MCF 10A (cell line): ENCODE measurements at regions not wholly inside any gene's neighbourhood (a gene's known extent, or its start where the extent isn't known, plus 50 kb on each side); places are given as distances from the start of the nearest gene placed in this dataset.

Experiments
- BruUV-seq: library from RNA; stranded (reverse); fragments of 400-500 nt; replicated peaks from 2 replicates; lab custom pipeline; 2021; lab: Mats Ljungman, UMichigan
- CTCF ChIA-PET: fragments of 300-600 bp; sonication (Branson Sonifier 250); formaldehyde crosslinking; extraction: SDS; loops from one replicate; lab custom pipeline; 2021; ENCODE audit warnings: antibody characterized with exemption, inconsistent platforms; lab: Yijun Ruan, JAX
- POLR2A ChIA-PET: fragments of 300-600, 350-650 bp; sonication (Branson Sonifier 250); formaldehyde crosslinking; extraction: SDS; loops from one replicate; lab custom pipeline; 2020; ENCODE audit warnings: antibody characterized with exemption, inconsistent platforms; lab: Yijun Ruan, JAX
- DNase-seq: peaks from one replicate; pipeline ENCODE4 v3.0.0-alpha.2; 2018; ENCODE audit not compliant: unreplicated experiment
- H3K27ac Mint-ChIP-seq: one replicate; pipeline ENCODE4 v1.8.0; 2022; ENCODE audit warnings: mild to moderate bottlenecking, low read depth, mixed read lengths; ENCODE audit not compliant: unreplicated experiment
- H3K27me3 Mint-ChIP-seq: one replicate; pipeline ENCODE4 v1.8.0; 2022; ENCODE audit warnings: mixed read lengths; ENCODE audit not compliant: insufficient read depth, unreplicated experiment
- H3K36me3 Mint-ChIP-seq: one replicate; pipeline ENCODE4 v1.8.0; 2022; ENCODE audit warnings: mild to moderate bottlenecking, moderate library complexity, mixed read lengths; ENCODE audit not compliant: insufficient read depth, unreplicated experiment
- H3K4me1 Mint-ChIP-seq: one replicate; pipeline ENCODE4 v1.8.0; 2022; ENCODE audit warnings: mixed read lengths; ENCODE audit not compliant: insufficient read depth, unreplicated experiment
- H3K4me3 Mint-ChIP-seq: one replicate; pipeline ENCODE4 v1.8.0; 2022; ENCODE audit warnings: mild to moderate bottlenecking, moderate library complexity, mixed read lengths; ENCODE audit not compliant: unreplicated experiment
- H3K9me3 Mint-ChIP-seq: one replicate; pipeline ENCODE4 v1.8.0; 2022; ENCODE audit warnings: mixed read lengths; ENCODE audit not compliant: unreplicated experiment
- intact Hi-C: fragments of 100-400 bp; cut with micrococcal nuclease; formaldehyde crosslinking; loops from 2 replicates; pipeline ENCODE4 v1.14.1; 2022
- TF ChIP-seq, protein P1 (sequence below): fragments of 200-600 bp; IDR thresholded peaks from one replicate; pipeline ENCODE4 v1.8.0; 2022; ENCODE audit warnings: antibody characterized with exemption, mild to moderate bottlenecking; ENCODE audit not compliant: unreplicated experiment

DNA sequence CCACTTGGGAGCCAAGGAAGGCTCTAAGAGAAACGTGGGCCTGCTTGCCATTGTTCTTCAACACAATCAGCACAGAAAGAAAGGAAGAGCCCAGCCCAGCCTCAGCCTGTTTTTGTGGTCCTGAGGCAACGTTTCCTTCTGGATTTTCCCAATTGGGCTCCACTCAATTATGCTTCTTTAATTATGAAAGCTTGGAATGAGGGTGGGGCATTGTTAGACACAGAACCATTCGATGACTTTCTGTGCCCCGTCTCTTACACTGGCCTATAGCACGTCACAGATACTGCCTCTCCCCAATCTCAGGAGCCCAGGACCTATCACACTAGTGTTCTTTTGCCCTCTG is 207.4 kb downstream of the ZFP36L2 start:
- intact Hi-C loops: no loop called here
- no peak for DNase-seq
- H3K9me3 Mint-ChIP-seq: peaks cover 8% of the 10 kb centered on the region
- POLR2A ChIA-PET: interaction anchor here (1.2 to 2.9 kb wide), 4 partner anchors 13 to 54 kb away, joined by 3 to 9 read pairs (median 7); no protein-coding TSS in a partner anchor
- no TSS peak for BruUV-seq
- H3K36me3 Mint-ChIP-seq: peaks cover 5% of the 10 kb centered on the region
- TF ChIP-seq, protein P1, sequence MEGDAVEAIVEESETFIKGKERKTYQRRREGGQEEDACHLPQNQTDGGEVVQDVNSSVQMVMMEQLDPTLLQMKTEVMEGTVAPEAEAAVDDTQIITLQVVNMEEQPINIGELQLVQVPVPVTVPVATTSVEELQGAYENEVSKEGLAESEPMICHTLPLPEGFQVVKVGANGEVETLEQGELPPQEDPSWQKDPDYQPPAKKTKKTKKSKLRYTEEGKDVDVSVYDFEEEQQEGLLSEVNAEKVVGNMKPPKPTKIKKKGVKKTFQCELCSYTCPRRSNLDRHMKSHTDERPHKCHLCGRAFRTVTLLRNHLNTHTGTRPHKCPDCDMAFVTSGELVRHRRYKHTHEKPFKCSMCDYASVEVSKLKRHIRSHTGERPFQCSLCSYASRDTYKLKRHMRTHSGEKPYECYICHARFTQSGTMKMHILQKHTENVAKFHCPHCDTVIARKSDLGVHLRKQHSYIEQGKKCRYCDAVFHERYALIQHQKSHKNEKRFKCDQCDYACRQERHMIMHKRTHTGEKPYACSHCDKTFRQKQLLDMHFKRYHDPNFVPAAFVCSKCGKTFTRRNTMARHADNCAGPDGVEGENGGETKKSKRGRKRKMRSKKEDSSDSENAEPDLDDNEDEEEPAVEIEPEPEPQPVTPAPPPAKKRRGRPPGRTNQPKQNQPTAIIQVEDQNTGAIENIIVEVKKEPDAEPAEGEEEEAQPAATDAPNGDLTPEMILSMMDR: no peak
- H3K4me3 Mint-ChIP-seq: no peak overlapping the region
- peak overlapping the region; percentile 83 for H3K27ac Mint-ChIP-seq
- no peaks in the 10 kb centered on the region for H3K27me3 Mint-ChIP-seq
- CTCF ChIA-PET: interaction anchor here (0.6 to 1.9 kb wide), 5 partner anchors 18 to 112 kb away, joined by 3 to 6 read pairs (median 3); no protein-coding TSS in a partner anchor
- H3K4me1 Mint-ChIP-seq: peaks cover 34% of the 10 kb centered on the region

DNA sequence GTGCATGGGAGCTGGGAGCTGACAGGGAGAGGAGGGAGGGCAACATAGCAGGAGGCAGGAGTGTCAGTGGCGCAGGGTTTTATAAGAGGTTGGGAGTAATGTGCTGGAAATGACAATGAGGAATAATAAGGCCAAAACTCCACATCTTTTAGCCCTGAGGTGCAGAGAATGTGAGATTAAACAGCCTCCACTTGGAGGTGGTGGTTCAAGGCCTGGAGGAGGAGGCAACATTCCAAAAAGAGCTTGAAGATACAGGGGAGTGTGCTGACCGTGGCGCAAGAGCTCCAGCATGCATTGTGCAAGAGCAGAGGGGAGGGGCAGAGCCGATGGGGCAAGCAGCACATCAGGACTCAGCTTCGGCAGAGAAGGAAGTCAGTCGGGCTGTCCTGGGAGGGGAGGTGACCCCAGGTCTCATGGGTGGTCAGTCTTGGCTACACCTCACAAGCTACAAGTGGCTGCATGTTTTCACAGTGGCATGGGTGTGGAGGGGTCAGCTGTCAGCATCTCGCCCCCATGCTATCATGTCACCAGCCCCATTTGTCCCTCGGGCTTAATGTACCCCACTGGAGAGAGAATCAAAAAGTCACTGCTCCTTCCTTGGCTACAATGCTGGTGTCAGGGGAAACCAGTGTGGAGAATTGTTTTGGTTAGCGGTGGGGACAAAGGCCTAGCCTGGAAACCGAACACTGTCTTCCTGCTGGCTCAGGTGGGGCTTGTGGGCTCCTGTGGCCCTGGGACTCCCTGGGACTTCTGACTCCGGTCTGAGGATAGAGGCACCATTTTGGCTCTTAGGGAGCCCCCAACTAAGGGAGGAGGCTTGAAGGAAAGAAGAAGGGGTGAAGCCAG is 208.0 kb downstream of the ZFP36L2 start:
- Mint-ChIP-seq H3K36me3 (peaks cover 5% of the 10 kb centered on the region), H3K27me3 (no peaks in the 10 kb centered on the region), H3K9me3 (peaks cover 8% of the 10 kb centered on the region), H3K4me1 (peaks cover 30% of the 10 kb centered on the region), H3K4me3 (peak overlapping the region; percentile 31), H3K27ac (peak overlapping the region; percentile 83)
- TF ChIP-seq, protein P1: no peak
- ChIA-PET POLR2A (interaction anchor here (0.6 to 2.9 kb wide), 16 partner anchors 9 to 523 kb away, joined by 3 to 18 read pairs (median 4); partner anchors contain the start of gene ZFP36L2), CTCF (interaction anchor here (1.0 to 1.9 kb wide), 6 partner anchors 14 to 204 kb away, joined by 4 to 6 read pairs (median 4); no protein-coding TSS in a partner anchor)
- intact Hi-C loops: no loop called here
- peak; percentile 93 for DNase-seq
- no TSS peak for BruUV-seq

DNA sequence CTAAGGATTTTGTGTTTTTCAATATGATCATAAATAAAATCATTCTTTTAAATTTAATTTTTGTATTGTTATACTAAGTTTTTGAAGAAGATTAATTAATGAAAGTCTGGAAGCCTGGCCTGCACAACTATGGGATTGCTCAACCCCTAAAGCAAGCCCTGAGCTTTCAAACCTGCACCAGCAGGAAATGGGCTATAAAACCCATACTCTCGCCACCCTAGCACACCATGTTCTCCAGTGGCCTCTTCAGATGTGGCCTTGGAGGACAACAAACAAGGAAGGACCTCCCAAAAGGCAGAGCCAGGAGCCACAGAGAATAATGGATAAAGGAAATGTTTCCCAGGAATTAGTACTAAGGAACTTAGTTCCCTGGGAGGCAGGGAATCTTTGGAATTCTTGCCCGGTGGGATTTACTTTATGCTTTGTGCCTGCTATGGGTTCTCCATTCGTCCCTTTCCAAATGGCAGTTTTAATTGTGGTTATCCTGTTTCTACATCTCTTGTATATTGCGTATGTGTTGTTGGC is 212.5 kb downstream of the ZFP36L2 start:
- Mint-ChIP-seq H3K4me1 (peaks cover 44% of the 10 kb centered on the region), H3K4me3 (no peak overlapping the region), H3K27me3 (no peaks in the 10 kb centered on the region), H3K36me3 (peaks cover 18% of the 10 kb centered on the region), H3K9me3 (no peaks in the 10 kb centered on the region), H3K27ac (no peak overlapping the region)
- no TSS peak for BruUV-seq
- ChIA-PET CTCF (interaction anchor here (0.7 to 1.2 kb wide), 4 partner anchors 10 to 208 kb away, joined by 3 to 5 read pairs (median 4); no protein-coding TSS in a partner anchor), POLR2A (interaction anchor here (0.5 kb wide), 1 partner anchor 144 kb away, joined by 3 read pairs; no protein-coding TSS in a partner anchor)
- intact Hi-C loops: no loop called here
- DNase-seq: no peak
- TF ChIP-seq, protein P1: no peak

DNA sequence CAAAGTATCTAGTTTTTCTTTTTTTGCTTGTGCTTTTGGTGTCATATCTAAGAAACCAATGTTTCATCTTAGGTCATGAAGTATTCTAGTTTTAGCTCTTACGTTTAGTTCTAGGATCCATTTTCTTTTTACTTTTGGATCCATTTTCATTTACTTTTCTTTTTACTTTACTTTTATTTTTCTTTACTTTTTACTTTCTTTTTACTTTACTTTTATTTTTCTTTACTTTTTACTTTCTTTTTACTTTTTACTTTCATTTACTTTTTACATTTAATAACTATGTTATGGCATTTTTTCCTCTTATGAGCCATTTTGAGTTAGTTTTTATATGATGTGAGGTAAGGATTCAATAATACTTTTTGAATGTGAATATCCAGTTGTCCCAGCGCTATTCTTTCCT is 213.4 kb downstream of the ZFP36L2 start:
- Mint-ChIP-seq H3K27me3 (no peaks in the 10 kb centered on the region), H3K4me3 (no peak overlapping the region), H3K4me1 (peaks cover 34% of the 10 kb centered on the region), H3K36me3 (peaks cover 22% of the 10 kb centered on the region), H3K9me3 (no peaks in the 10 kb centered on the region), H3K27ac (no peak overlapping the region)
- TF ChIP-seq, protein P1: no peak
- intact Hi-C loops: no loop called here
- DNase-seq: no peak
- CTCF ChIA-PET: interaction anchor here (0.9 to 1.2 kb wide), 2 partner anchors 11 to 209 kb away, joined by 3 to 5 read pairs; no protein-coding TSS in a partner anchor
- no TSS peak for BruUV-seq
- POLR2A ChIA-PET: interaction anchor here (0.9 kb wide), 1 partner anchor 26 kb away, joined by 3 read pairs; no protein-coding TSS in a partner anchor
